Loucy (cell line): ENCODE measurements at regions not wholly inside any gene's neighbourhood (a gene's known extent, or its start where the extent isn't known, plus 50 kb on each side); places are given as distances from the start of the nearest gene placed in this dataset.
"Not testable (repeated sequence)": the region's sequence is repeated elsewhere in the genome, so short reads cannot be mapped to it uniquely, and the experiment has no call there.

Experiments used
- H2AFZ ChIP-seq: fragments of 200-600 bp; sonication (generic); 2 replicates; pipeline ENCODE4 v1.6.0; 2016; ENCODE audit warnings: antibody characterized with exemption, mild to moderate bottlenecking, low read length, moderate library complexity
- H3F3A ChIP-seq: fragments of 200-600 bp; 2 replicates; pipeline ENCODE4 v1.6.0; 2016; ENCODE audit warnings: antibody characterized with exemption, low read depth, mild to moderate bottlenecking
- H3K27me3 ChIP-seq: fragments of 200-600 bp; sonication (generic); 2 replicates; pipeline ENCODE4 v1.6.1; 2014; ENCODE audit warnings: low read length, mild to moderate bottlenecking; ENCODE audit not compliant: insufficient read depth, poor library complexity, severe bottlenecking
- H3K36me3 ChIP-seq: fragments of 200-600 bp; sonication (generic); 2 replicates; pipeline ENCODE4 v1.6.1; 2016; ENCODE audit warnings: low read length; ENCODE audit not compliant: insufficient read depth
- H3K4me1 ChIP-seq: fragments of 200-600 bp; sonication (generic); 2 replicates; pipeline ENCODE4 v1.5.1; 2014; ENCODE audit warnings: low read length, mild to moderate bottlenecking; ENCODE audit not compliant: insufficient read depth, poor library complexity, severe bottlenecking
- H3K4me2 ChIP-seq: fragments of 200-600 bp; sonication (generic); 2 replicates; pipeline ENCODE4 v1.6.0; 2014; ENCODE audit warnings: antibody characterized with exemption, low read length, low read depth, mild to moderate bottlenecking; ENCODE audit not compliant: poor library complexity, severe bottlenecking
- H3K4me3 ChIP-seq: fragments of 200-600 bp; sonication (generic); 2 replicates; pipeline ENCODE4 v1.5.1; 2014; ENCODE audit warnings: low read length, mild to moderate bottlenecking, mixed read lengths; ENCODE audit not compliant: poor library complexity, severe bottlenecking
- H3K79me2 ChIP-seq: fragments of 200-600 bp; sonication (generic); 2 replicates; pipeline ENCODE4 v1.6.1; 2014; ENCODE audit warnings: low read length; ENCODE audit not compliant: insufficient read depth
- H3K9ac ChIP-seq: fragments of 200-600 bp; sonication (generic); 2 replicates; pipeline ENCODE4 v1.6.0; 2014; ENCODE audit warnings: mild to moderate bottlenecking, low read depth, low read length, moderate library complexity; ENCODE audit not compliant: poor library complexity, severe bottlenecking
- H3K9me2 ChIP-seq: fragments of 200-600 bp; sonication (generic); replicated peaks from 2 replicates; pipeline ENCODE4 v1.6.1; 2016; ENCODE audit warnings: low read depth, low read length, mixed read lengths
- H3K9me3 ChIP-seq: fragments of 200-600 bp; sonication (generic); 2 replicates; pipeline ENCODE4 v1.6.1; 2014; ENCODE audit warnings: mild to moderate bottlenecking, antibody characterized with exemption, low read length, low read depth; ENCODE audit not compliant: insufficient read depth
- H4K20me1 ChIP-seq: fragments of 200-600 bp; sonication (generic); 2 replicates; pipeline ENCODE4 v1.6.0; 2014; ENCODE audit warnings: antibody characterized with exemption, low read length, mild to moderate bottlenecking; ENCODE audit not compliant: insufficient read depth, poor library complexity, severe bottlenecking
- CTCF ChIP-seq: fragments of 200-600 bp; sonication (generic); conservative IDR thresholded peaks from 2 replicates; pipeline ENCODE4 v1.5.1; 2014; ENCODE audit warnings: mild to moderate bottlenecking, antibody characterized with exemption, low read length
- EZH2phosphoT487 ChIP-seq: fragments of 200-600 bp; IDR thresholded peaks from 2 replicates; pipeline ENCODE4 v1.6.1; 2018; ENCODE audit warnings: antibody characterized with exemption, mild to moderate bottlenecking, moderate library complexity, borderline replicate concordance

DNA sequence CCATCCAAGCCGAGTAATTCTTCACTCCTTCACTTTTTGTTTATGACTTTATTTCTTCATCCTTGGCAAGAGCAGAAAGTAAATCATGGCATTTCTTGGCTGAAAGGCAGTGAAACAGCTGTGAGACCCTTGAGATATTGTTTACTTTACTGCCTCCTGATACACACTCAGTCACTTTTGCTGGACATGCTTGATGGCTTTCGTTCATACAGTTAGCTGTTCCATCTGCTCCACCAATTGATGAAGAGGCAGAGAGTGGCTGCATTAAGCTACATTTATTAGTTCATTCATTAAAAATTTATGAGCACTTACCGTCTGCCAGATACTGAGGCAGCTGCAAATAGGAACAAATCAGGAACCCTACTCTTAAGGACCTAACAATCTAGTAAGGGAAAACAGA is 184.4 kb upstream of the OR13F1 start:
- no peaks in the 10 kb centered on the region for H3K27me3 ChIP-seq
- no peak overlapping the region for H2AFZ ChIP-seq
- H3K9ac ChIP-seq, result no peak overlapping the region
- H4K20me1 ChIP-seq, result no peaks in the 10 kb centered on the region
- TF ChIP-seq CTCF, result no peak
- no peaks in the 10 kb centered on the region for H3F3A ChIP-seq
- no peaks in the 10 kb centered on the region for H3K9me2 ChIP-seq
- no peak overlapping the region for H3K4me3 ChIP-seq
- H3K36me3 ChIP-seq, result no peaks in the 10 kb centered on the region
- no peaks in the 10 kb centered on the region for H3K79me2 ChIP-seq
- H3K4me2 ChIP-seq, result no peak overlapping the region
- no peaks in the 10 kb centered on the region for H3K9me3 ChIP-seq
- H3K4me1 ChIP-seq, result no peaks in the 10 kb centered on the region

DNA sequence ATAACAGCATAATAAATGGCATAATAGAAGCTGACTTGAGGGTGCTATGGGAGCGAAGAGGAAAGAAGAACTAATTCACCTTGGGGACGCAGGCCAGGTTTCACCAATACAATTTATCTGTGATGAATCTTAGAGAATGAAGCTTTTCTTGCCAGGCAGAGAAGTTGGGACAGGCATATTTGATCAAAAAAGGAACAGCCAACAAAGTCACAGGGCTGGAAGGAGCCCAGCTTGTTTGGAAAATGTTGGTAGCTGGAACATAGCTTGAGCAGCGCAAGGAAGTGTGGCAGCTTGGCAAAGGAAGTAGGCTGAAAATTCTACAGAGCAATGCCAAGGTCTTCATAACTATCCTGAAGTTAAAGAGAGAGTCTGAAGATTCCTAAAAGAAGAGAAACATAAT is 181.5 kb upstream of the OR13F1 start:
- TF ChIP-seq EZH2phosphoT487 (no peak), CTCF (no peak)
- Histone ChIP-seq H3K4me3 (no peak overlapping the region), H3F3A (no peaks in the 10 kb centered on the region), H3K36me3 (no peaks in the 10 kb centered on the region), H3K9me2 (no peaks in the 10 kb centered on the region), H3K27me3 (no peaks in the 10 kb centered on the region), H2AFZ (no peak overlapping the region), H3K4me2 (no peak overlapping the region), H3K4me1 (no peaks in the 10 kb centered on the region), H3K9ac (no peak overlapping the region), H3K9me3 (no peaks in the 10 kb centered on the region), H4K20me1 (no peaks in the 10 kb centered on the region), H3K79me2 (no peaks in the 10 kb centered on the region)

GRCh38 chr9:104323967-104324694 is 179.9 kb upstream of the OR13F1 start:
- H3K9me2 ChIP-seq, H3K4me1 ChIP-seq, H3K79me2 ChIP-seq, H3F3A ChIP-seq, H4K20me1 ChIP-seq, H3K4me2 ChIP-seq, H3K4me3 ChIP-seq, H3K27me3 ChIP-seq, H2AFZ ChIP-seq, H3K9me3 ChIP-seq, H3K9ac ChIP-seq, H3K36me3 ChIP-seq: not testable (repeated sequence)

GRCh38 chr9:104326912-104327311 is 177.2 kb upstream of the OR13F1 start:
- H3K27me3 ChIP-seq, result no peaks in the 10 kb centered on the region
- H3K9me3 ChIP-seq, result no peaks in the 10 kb centered on the region; the same call in 1 of the 2 replicates
- no peaks in the 10 kb centered on the region for H3F3A ChIP-seq
- H3K9me2 ChIP-seq, result no peaks in the 10 kb centered on the region
- no peak overlapping the region for H2AFZ ChIP-seq
- no peaks in the 10 kb centered on the region for H3K79me2 ChIP-seq
- no peaks in the 10 kb centered on the region for H3K36me3 ChIP-seq
- no peak overlapping the region for H3K4me2 ChIP-seq
- H3K4me3 ChIP-seq, result no peak overlapping the region
- H4K20me1 ChIP-seq, result no peaks in the 10 kb centered on the region
- H3K9ac ChIP-seq, result no peak overlapping the region
- no peaks in the 10 kb centered on the region for H3K4me1 ChIP-seq
- TF ChIP-seq EZH2phosphoT487 (no peak), CTCF (no peak)
